MCF 10A (cell line): ENCODE measurements at regions not wholly inside any gene's neighbourhood (a gene's known extent, or its start where the extent isn't known, plus 50 kb on each side); places are given as distances from the start of the nearest gene placed in this dataset.

Experiments
- BruUV-seq: library from RNA; stranded (reverse); fragments of 400-500 nt; replicated peaks from 2 replicates; lab custom pipeline; 2021; lab: Mats Ljungman, UMichigan
- CTCF ChIA-PET: fragments of 300-600 bp; sonication (Branson Sonifier 250); formaldehyde crosslinking; extraction: SDS; loops from one replicate; lab custom pipeline; 2021; ENCODE audit warnings: antibody characterized with exemption, inconsistent platforms; lab: Yijun Ruan, JAX
- POLR2A ChIA-PET: fragments of 300-600, 350-650 bp; sonication (Branson Sonifier 250); formaldehyde crosslinking; extraction: SDS; loops from one replicate; lab custom pipeline; 2020; ENCODE audit warnings: antibody characterized with exemption, inconsistent platforms; lab: Yijun Ruan, JAX
- DNase-seq: peaks from one replicate; pipeline ENCODE4 v3.0.0-alpha.2; 2018; ENCODE audit not compliant: unreplicated experiment
- H3K27ac Mint-ChIP-seq: one replicate; pipeline ENCODE4 v1.8.0; 2022; ENCODE audit warnings: mild to moderate bottlenecking, low read depth, mixed read lengths; ENCODE audit not compliant: unreplicated experiment
- H3K27me3 Mint-ChIP-seq: one replicate; pipeline ENCODE4 v1.8.0; 2022; ENCODE audit warnings: mixed read lengths; ENCODE audit not compliant: insufficient read depth, unreplicated experiment
- H3K36me3 Mint-ChIP-seq: one replicate; pipeline ENCODE4 v1.8.0; 2022; ENCODE audit warnings: mild to moderate bottlenecking, moderate library complexity, mixed read lengths; ENCODE audit not compliant: insufficient read depth, unreplicated experiment
- H3K4me1 Mint-ChIP-seq: one replicate; pipeline ENCODE4 v1.8.0; 2022; ENCODE audit warnings: mixed read lengths; ENCODE audit not compliant: insufficient read depth, unreplicated experiment
- H3K4me3 Mint-ChIP-seq: one replicate; pipeline ENCODE4 v1.8.0; 2022; ENCODE audit warnings: mild to moderate bottlenecking, moderate library complexity, mixed read lengths; ENCODE audit not compliant: unreplicated experiment
- H3K9me3 Mint-ChIP-seq: one replicate; pipeline ENCODE4 v1.8.0; 2022; ENCODE audit warnings: mixed read lengths; ENCODE audit not compliant: unreplicated experiment
- CTCF ChIP-seq: fragments of 200-600 bp; IDR thresholded peaks from one replicate; pipeline ENCODE4 v1.8.0; 2022; ENCODE audit warnings: antibody characterized with exemption, mild to moderate bottlenecking; ENCODE audit not compliant: unreplicated experiment
- intact Hi-C: fragments of 100-400 bp; cut with micrococcal nuclease; formaldehyde crosslinking; loops from 2 replicates; pipeline ENCODE4 v1.14.1; 2022

- no peaks in the 10 kb centered on the region for H3K4me1 Mint-ChIP-seq
- peaks cover 7% of the 10 kb centered on the region for H3K9me3 Mint-ChIP-seq
- H3K36me3 Mint-ChIP-seq, result no peaks in the 10 kb centered on the region
- TF ChIP-seq CTCF, result no peak
- BruUV-seq, result no TSS peak
- no peak overlapping the region for H3K27ac Mint-ChIP-seq
- no peak overlapping the region for H3K4me3 Mint-ChIP-seq
- ChIA-PET CTCF (no interaction called here), POLR2A (no interaction called here)
- H3K27me3 Mint-ChIP-seq, result no peaks in the 10 kb centered on the region
- intact Hi-C loops, result no loop called here
- DNase-seq, result no peak
These were observed 290.9 kb downstream of the LRRIQ3 start for GRCh38 chr1:73907051-73907450.

GRCh38 chr1:73903092-73903491, 294.9 kb downstream of the LRRIQ3 start:
- no peak for TF ChIP-seq CTCF
- intact Hi-C loops, result no loop called here
- Mint-ChIP-seq H3K4me3 (no peak overlapping the region), H3K36me3 (no peaks in the 10 kb centered on the region), H3K9me3 (no peaks in the 10 kb centered on the region), H3K4me1 (no peaks in the 10 kb centered on the region), H3K27me3 (no peaks in the 10 kb centered on the region), H3K27ac (no peak overlapping the region)
- no TSS peak for BruUV-seq
- no peak for DNase-seq
- POLR2A ChIA-PET, result no interaction called here
- CTCF ChIA-PET, result interaction anchor here (0.6 to 1.7 kb wide), 2 partner anchors 20 to 1441 kb away, joined by 3 read pairs; no protein-coding TSS in a partner anchor

GRCh38 chr1:73901738-73902137, 296.2 kb downstream of the LRRIQ3 start:
- no peak overlapping the region for H3K27ac Mint-ChIP-seq
- no peaks in the 10 kb centered on the region for H3K4me1 Mint-ChIP-seq
- intact Hi-C loops, result no loop called here
- no peaks in the 10 kb centered on the region for H3K36me3 Mint-ChIP-seq
- TF ChIP-seq CTCF, result no peak
- ChIA-PET POLR2A (no interaction called here), CTCF (no interaction called here)
- DNase-seq, result no peak
- H3K27me3 Mint-ChIP-seq, result no peaks in the 10 kb centered on the region
- no peaks in the 10 kb centered on the region for H3K9me3 Mint-ChIP-seq
- no peak overlapping the region for H3K4me3 Mint-ChIP-seq
- BruUV-seq, result no TSS peak

GRCh38 chr1:73899311-73899710, 298.7 kb downstream of the LRRIQ3 start:
- POLR2A ChIA-PET, result interaction anchor here (0.6 kb wide), 1 partner anchor 942 kb away, joined by 3 read pairs; no protein-coding TSS in a partner anchor
- Mint-ChIP-seq H3K4me1 (no peaks in the 10 kb centered on the region), H3K9me3 (no peaks in the 10 kb centered on the region), H3K27ac (no peak overlapping the region), H3K36me3 (no peaks in the 10 kb centered on the region), H3K4me3 (no peak overlapping the region), H3K27me3 (no peaks in the 10 kb centered on the region)
- no peak for TF ChIP-seq CTCF
- no TSS peak for BruUV-seq
- intact Hi-C loops, result no loop called here
- CTCF ChIA-PET, result no interaction called here
- DNase-seq, result no peak
